ENCODE measurements at regions not wholly inside any gene's neighbourhood (a gene's known extent, or its start where the extent isn't known, plus 50 kb on each side); places are given as distances from the start of the nearest gene placed in this dataset.

- TF ChIP-seq ATF3 (CRISPR knock-in tag; IDR thresholded peaks at IDR 0.05) (no peak), CEBPB (IDR thresholded peaks at IDR 0.05; ENCODE audit: borderline replicate concordance, low read depth, low read length) (no peak), MXD1 (CRISPR knock-in tag; IDR thresholded peaks at IDR 0.05) (no peak), MBD4 (IDR thresholded peaks at IDR 0.05; ENCODE audit: borderline replicate concordance, low read length) (no peak), CEBPZ (IDR thresholded peaks at IDR 0.05; ENCODE audit: low read length) (no peak), POLR2A (IDR thresholded peaks at IDR 0.05; ENCODE audit: insufficient read depth in 1 of 2, low read depth in 2 of 2, low read length in 2 of 2) (no peak), ZNF460 (CRISPR knock-in tag; IDR thresholded peaks at IDR 0.05; ENCODE audit: borderline replicate concordance) (no peak), SRF (IDR thresholded peaks at IDR 0.05; ENCODE audit: low read depth, low read length) (no peak), MAFK (conservative IDR thresholded peaks at IDR 0.05 in 1 of 2, IDR thresholded peaks at IDR 0.05 in 1 of 2; ENCODE audit: low read length in 2 of 2) (no peak), EZH2 (conservative IDR thresholded peaks at IDR 0.05; ENCODE audit: low read depth, low read length) (no peak), ZNF766 (CRISPR knock-in tag; IDR thresholded peaks at IDR 0.05; ENCODE audit: borderline replicate concordance) (no peak), JUND (CRISPR knock-in tag; IDR thresholded peaks at IDR 0.05) (no peak), TAF1 (CRISPR knock-in tag; IDR thresholded peaks at IDR 0.05) (no peak), SIN3A (IDR thresholded peaks at IDR 0.05; ENCODE audit: borderline replicate concordance, low read depth, low read length) (no peak)
Observed at GRCh38 chr9:99374793-99375192, 152.7 kb downstream of the SEC61B start.
